KMS-11 (cell line): ENCODE measurements at regions not wholly inside any gene's neighbourhood (a gene's known extent, or its start where the extent isn't known, plus 50 kb on each side); places are given as distances from the start of the nearest gene placed in this dataset.
A peak's percentile ranks its signal among the peaks of the same experiment; 100 is the strongest.
"Not testable (repeated sequence)": the region's sequence is repeated elsewhere in the genome, so short reads cannot be mapped to it uniquely, and the experiment has no call there.

ENCODE experiments used
- H2AFZ ChIP-seq: fragments of 200-600 bp; sonication (generic); 2 replicates; pipeline ENCODE4 v1.6.1; 2016; ENCODE audit warnings: antibody characterized with exemption, mixed run types, low read depth
- H3K27ac ChIP-seq: fragments of 200-600 bp; sonication (generic); 2 replicates; pipeline ENCODE4 v1.6.1; 2016; ENCODE audit warnings: mild to moderate bottlenecking, mixed run types
- H3K27me3 ChIP-seq: fragments of 200-600 bp; sonication (generic); 2 replicates; pipeline ENCODE4 v1.6.1; 2017; ENCODE audit warnings: mild to moderate bottlenecking, low read depth, mixed run types, moderate library complexity; ENCODE audit not compliant: insufficient read depth
- H3K36me3 ChIP-seq: fragments of 200-600 bp; sonication (generic); 2 replicates; pipeline ENCODE4 v1.6.1; 2017; ENCODE audit warnings: mild to moderate bottlenecking, mixed run types; ENCODE audit not compliant: insufficient read depth
- H3K4me1 ChIP-seq: fragments of 200-600 bp; sonication (generic); 2 replicates; pipeline ENCODE4 v1.6.1; 2016; ENCODE audit warnings: mild to moderate bottlenecking, low read depth, mixed run types; ENCODE audit not compliant: poor library complexity, severe bottlenecking
- H3K4me2 ChIP-seq: fragments of 200-600 bp; sonication (generic); 2 replicates; pipeline ENCODE4 v1.7.0; 2016; ENCODE audit warnings: mild to moderate bottlenecking, mixed run types
- H3K4me3 ChIP-seq: fragments of 200-600 bp; sonication (generic); IDR thresholded peaks from 2 replicates; pipeline ENCODE4 v1.6.1; 2017; ENCODE audit warnings: low read depth, low read length, mixed read lengths; ENCODE audit not compliant: insufficient read depth
- H3K79me2 ChIP-seq: fragments of 200-600 bp; sonication (generic); 2 replicates; pipeline ENCODE4 v1.6.1; 2016; ENCODE audit warnings: low read depth, mixed run types; ENCODE audit not compliant: insufficient read depth
- H3K9ac ChIP-seq: fragments of 200-600 bp; sonication (generic); 2 replicates; pipeline ENCODE4 v1.6.1; 2016; ENCODE audit warnings: mild to moderate bottlenecking, mixed run types
- H4K20me1 ChIP-seq: fragments of 200-600 bp; sonication (generic); 2 replicates; pipeline ENCODE4 v1.6.1; 2016; ENCODE audit warnings: mild to moderate bottlenecking, mixed run types; ENCODE audit not compliant: insufficient read depth
- TF ChIP-seq, protein P1 (sequence below): fragments of 200-600 bp; sonication (generic); conservative IDR thresholded peaks from 2 replicates; pipeline ENCODE4 v1.6.1; 2017; ENCODE audit warnings: low read depth, mild to moderate bottlenecking, antibody characterized with exemption, low read length, moderate library complexity, mixed read lengths

DNA sequence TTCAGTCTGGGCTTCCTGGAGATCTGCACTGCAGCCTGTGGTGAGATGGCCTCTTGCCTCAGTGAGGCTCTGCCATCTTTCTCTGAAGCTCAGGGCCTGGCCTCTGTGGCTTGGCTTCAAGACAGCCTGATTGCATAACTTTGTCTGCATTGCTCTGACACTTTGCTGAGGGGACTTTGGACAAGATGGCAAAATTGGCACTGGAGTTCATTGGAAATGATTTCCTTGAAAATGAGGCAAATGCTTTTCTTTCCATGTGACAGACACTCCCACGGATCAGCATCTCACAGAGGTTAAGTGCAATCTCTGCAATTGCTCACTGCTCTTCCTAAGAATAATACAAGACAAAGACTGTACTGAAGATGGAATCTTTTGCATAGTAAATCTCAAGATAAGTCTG is 166.8 kb downstream of the KCNS3 start:
- no peak overlapping the region for H3K4me2 ChIP-seq
- H3K27ac ChIP-seq = no peak overlapping the region
- no peak overlapping the region for H3K9ac ChIP-seq
- H3K4me3 ChIP-seq = no peak overlapping the region
- no peaks in the 10 kb centered on the region for H3K27me3 ChIP-seq
- H3K36me3 ChIP-seq = no peaks in the 10 kb centered on the region
- TF ChIP-seq, protein P1, sequence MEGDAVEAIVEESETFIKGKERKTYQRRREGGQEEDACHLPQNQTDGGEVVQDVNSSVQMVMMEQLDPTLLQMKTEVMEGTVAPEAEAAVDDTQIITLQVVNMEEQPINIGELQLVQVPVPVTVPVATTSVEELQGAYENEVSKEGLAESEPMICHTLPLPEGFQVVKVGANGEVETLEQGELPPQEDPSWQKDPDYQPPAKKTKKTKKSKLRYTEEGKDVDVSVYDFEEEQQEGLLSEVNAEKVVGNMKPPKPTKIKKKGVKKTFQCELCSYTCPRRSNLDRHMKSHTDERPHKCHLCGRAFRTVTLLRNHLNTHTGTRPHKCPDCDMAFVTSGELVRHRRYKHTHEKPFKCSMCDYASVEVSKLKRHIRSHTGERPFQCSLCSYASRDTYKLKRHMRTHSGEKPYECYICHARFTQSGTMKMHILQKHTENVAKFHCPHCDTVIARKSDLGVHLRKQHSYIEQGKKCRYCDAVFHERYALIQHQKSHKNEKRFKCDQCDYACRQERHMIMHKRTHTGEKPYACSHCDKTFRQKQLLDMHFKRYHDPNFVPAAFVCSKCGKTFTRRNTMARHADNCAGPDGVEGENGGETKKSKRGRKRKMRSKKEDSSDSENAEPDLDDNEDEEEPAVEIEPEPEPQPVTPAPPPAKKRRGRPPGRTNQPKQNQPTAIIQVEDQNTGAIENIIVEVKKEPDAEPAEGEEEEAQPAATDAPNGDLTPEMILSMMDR = no peak
- H3K4me1 ChIP-seq = peaks cover 23% of the 10 kb centered on the region
- H2AFZ ChIP-seq = no peak overlapping the region
- no peaks in the 10 kb centered on the region for H4K20me1 ChIP-seq
- H3K79me2 ChIP-seq = no peaks in the 10 kb centered on the region

DNA sequence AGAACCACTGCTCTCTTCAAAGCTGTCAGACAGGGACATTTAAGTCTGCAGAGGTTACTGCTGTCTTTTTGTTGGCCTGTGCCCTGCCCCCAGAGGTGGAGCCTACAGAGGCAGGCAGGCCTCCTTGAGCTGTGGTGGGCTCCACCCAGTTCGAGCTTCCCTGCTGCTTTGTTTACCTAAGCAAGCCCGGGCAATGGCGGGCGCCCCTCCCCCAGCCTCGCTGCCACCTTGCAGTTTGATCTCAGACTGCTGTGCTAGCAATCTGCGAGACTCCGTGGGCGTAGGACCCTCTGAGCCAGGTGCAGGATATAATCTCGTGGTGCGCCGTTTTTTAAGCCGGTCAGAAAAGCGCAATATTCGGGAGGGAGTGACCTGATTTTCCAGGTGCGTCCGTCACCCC is 138.9 kb downstream of the KCNS3 start:
- not testable (repeated sequence) for H3K27me3 ChIP-seq, H3K79me2 ChIP-seq, H3K27ac ChIP-seq, H2AFZ ChIP-seq, H4K20me1 ChIP-seq, H3K4me1 ChIP-seq, H3K4me2 ChIP-seq, H3K4me3 ChIP-seq, H3K9ac ChIP-seq, H3K36me3 ChIP-seq

DNA sequence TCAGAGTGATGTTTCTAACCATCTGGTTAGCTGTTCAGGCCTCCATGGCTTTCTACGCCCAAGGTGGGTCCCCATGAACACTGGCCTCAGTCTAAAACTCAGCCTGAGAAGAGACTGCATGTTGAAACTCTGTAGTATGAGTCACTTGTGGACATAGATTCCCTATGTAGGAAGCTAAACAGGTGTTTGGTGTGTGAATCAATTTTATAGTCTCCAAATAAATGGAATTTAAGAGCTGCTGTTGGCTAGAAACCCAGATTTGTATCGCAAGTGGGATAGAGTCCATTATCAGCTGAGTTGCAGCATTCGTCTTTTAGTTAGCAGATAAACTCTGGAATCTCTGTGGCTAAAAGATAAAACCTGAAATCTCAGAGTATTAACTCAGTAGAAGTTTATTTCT is 131.4 kb downstream of the KCNS3 start:
- H3K27me3 ChIP-seq = no peaks in the 10 kb centered on the region
- H3K9ac ChIP-seq = no peak overlapping the region
- no peak overlapping the region for H3K4me2 ChIP-seq
- no peaks in the 10 kb centered on the region for H4K20me1 ChIP-seq
- H2AFZ ChIP-seq = no peak overlapping the region
- TF ChIP-seq, protein P1 = no peak
- H3K4me3 ChIP-seq = no peak overlapping the region
- H3K4me1 ChIP-seq = no peaks in the 10 kb centered on the region
- H3K27ac ChIP-seq = no peak overlapping the region
- no peaks in the 10 kb centered on the region for H3K79me2 ChIP-seq
- H3K36me3 ChIP-seq = no peaks in the 10 kb centered on the region

DNA sequence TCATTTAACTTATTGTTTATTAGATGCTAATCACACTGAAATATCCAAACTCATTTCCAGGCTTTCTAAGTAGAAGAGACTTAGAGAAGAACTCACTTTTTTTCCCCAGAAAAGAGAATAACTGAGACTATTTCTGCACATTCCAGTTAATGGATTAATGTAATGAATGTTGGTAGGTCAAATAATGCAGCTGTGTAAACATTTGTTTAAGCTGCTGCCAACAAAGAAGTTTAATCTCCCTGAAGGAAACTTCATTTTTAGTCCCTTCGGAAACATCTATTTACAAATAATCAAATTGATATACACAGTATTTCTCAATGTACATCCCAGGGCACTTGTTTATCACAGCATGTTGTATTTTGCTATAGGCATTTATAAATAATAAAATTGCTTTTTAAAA is 126.9 kb downstream of the KCNS3 start:
- no peak overlapping the region for H2AFZ ChIP-seq
- no peaks in the 10 kb centered on the region for H3K79me2 ChIP-seq
- TF ChIP-seq, protein P1 = no peak
- no peaks in the 10 kb centered on the region for H4K20me1 ChIP-seq
- H3K4me2 ChIP-seq = no peak overlapping the region
- H3K4me1 ChIP-seq = no peaks in the 10 kb centered on the region
- no peak overlapping the region for H3K27ac ChIP-seq
- H3K36me3 ChIP-seq = no peaks in the 10 kb centered on the region
- no peak overlapping the region for H3K9ac ChIP-seq
- H3K4me3 ChIP-seq = no peak overlapping the region
- H3K27me3 ChIP-seq = no peaks in the 10 kb centered on the region

DNA sequence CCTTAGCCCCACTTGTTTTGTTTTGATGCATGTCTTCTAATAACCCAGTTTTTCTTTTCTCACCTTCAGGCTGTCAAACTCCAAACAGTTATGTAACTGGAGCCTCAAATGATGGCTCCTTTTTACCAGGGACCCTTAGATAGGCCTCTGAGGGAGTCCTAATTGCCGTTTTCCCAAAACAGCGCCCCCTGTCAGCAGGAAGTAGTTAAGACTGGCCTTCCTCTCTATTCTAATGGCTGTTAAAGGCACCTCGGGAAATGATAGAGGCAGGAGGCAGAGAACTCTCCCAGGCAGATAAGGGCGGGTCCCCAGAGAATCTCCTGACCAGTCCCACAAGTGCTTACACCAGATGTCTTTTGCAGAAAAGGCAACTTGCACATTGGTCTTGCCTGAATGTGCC is 123.2 kb downstream of the KCNS3 start:
- TF ChIP-seq, protein P1 = peak; percentile 41; the same call in 1 of the 2 replicates
- no peak overlapping the region for H3K4me3 ChIP-seq
- no peaks in the 10 kb centered on the region for H3K4me1 ChIP-seq
- H4K20me1 ChIP-seq = no peaks in the 10 kb centered on the region
- H2AFZ ChIP-seq = no peak overlapping the region
- no peak overlapping the region for H3K9ac ChIP-seq
- H3K27ac ChIP-seq = no peak overlapping the region
- H3K79me2 ChIP-seq = no peaks in the 10 kb centered on the region
- H3K27me3 ChIP-seq = no peaks in the 10 kb centered on the region
- no peak overlapping the region for H3K4me2 ChIP-seq
- H3K36me3 ChIP-seq = no peaks in the 10 kb centered on the region
